ENCODE measurements at regions not wholly inside any gene's neighbourhood (a gene's known extent, or its start where the extent isn't known, plus 50 kb on each side); places are given as distances from the start of the nearest gene placed in this dataset.
"Not testable (repeated sequence)": the region's sequence is repeated elsewhere in the genome, so short reads cannot be mapped to it uniquely, and the experiment has no call there.

DNA sequence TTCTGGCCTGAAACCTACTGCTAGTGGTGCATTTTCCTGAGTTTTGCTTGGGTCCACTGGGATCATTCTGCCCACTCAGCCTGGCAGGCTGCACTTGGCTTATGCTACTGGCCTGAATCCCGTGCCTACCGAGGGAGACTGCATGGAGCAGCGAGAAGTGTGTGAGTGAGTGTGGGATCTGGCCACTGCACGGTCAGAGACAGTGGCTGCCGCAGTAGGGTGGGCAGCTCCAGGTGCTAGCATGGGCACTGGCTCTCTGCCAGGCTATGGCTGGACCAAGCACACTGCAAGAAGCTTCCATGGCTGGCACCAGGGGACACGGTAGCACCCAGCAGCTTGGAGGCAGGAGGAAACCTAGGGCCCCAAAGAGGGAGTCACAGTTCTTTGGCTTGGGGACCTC is 1058.7 kb upstream of the ACO1 start:
- Histone ChIP-seq H3K9me3 (ENCODE audit: control insufficient read depth, low read depth, low read length) (no peaks in the 10 kb centered on the region), H3K23ac (ENCODE audit: insufficient read length, low read depth, low read length) (no peak overlapping the region), H2BK20ac (ENCODE audit: low read depth, low read length, poor library complexity, severe bottlenecking) (no peak overlapping the region), H3K4me1 (ENCODE audit: insufficient read depth, low read length) (no peaks in the 10 kb centered on the region), H3K23me2 (ENCODE audit: insufficient read length, low read depth, low read length, poor library complexity, severe bottlenecking) (no peaks in the 10 kb centered on the region), H2BK15ac (ENCODE audit: low read depth, low read length) (no peak overlapping the region), H2BK12ac (ENCODE audit: insufficient read length, low read depth, low read length) (no peak overlapping the region), H3K56ac (ENCODE audit: insufficient read length, low read depth, low read length) (no peak overlapping the region), H2AK5ac (ENCODE audit: insufficient read length, low read length) (no peak overlapping the region), H3K14ac (ENCODE audit: insufficient read depth, low read length) (no peak overlapping the region), H3K4ac (ENCODE audit: low read depth, low read length) (no peak overlapping the region), H4K91ac (ENCODE audit: insufficient read length, low read depth, low read length) (no peak overlapping the region), H2BK120ac (ENCODE audit: low read depth, low read length, poor library complexity, severe bottlenecking) (no peak overlapping the region), H3K18ac (ENCODE audit: insufficient read length, low read depth, low read length) (no peak overlapping the region), H3K79me1 (ENCODE audit: insufficient read depth, low read depth, low read length, poor library complexity, severe bottlenecking) (no peaks in the 10 kb centered on the region), H3K4me2 (ENCODE audit: insufficient read depth, insufficient read length, low read length) (no peak overlapping the region), H2BK5ac (ENCODE audit: insufficient read length, low read length) (no peak overlapping the region), H4K20me1 (ENCODE audit: control insufficient read depth, insufficient read depth, insufficient read length) (no peaks in the 10 kb centered on the region), H3K79me2 (ENCODE audit: insufficient read depth, low read length) (no peaks in the 10 kb centered on the region), H4K8ac (replicated peaks; ENCODE audit: insufficient read length, low read depth, low read length) (no peak overlapping the region), H3K27ac (ENCODE audit: insufficient read length, low read depth, low read length) (no peak overlapping the region), H2AFZ (ENCODE audit: low read length) (no peak overlapping the region), H4K5ac (ENCODE audit: insufficient read length, low read depth, low read length) (no peak overlapping the region), H3K27me3 (ENCODE audit: insufficient read depth, low read length) (no peaks in the 10 kb centered on the region), H3K9ac (ENCODE audit: extremely low read depth, insufficient read length, low read length) (no peak overlapping the region), H3T11ph (ENCODE audit: low read length) (no peak overlapping the region)
- Mint-ChIP-seq H3K4me1 (peaks cover 0 to 16% of the 10 kb centered on the region in 2 experiments; a peak in 2 of 4 replicates), H3K4me3 (no peak overlapping the region), H3K27ac (peak overlapping the region in 1 of 3 experiments; percentile 85; a peak in 1 of 7 replicates), H3K27me3 (ENCODE audit: low read depth) (no peaks in the 10 kb centered on the region; the same call in none of the 2 replicates), H3K9me3 (peaks cover 0 to 9% of the 10 kb centered on the region in 2 experiments; a peak in 2 of 5 replicates), H3K36me3 (ENCODE audit: insufficient read depth in 1 of 3, low read depth in 3 of 3) (no peaks in the 10 kb centered on the region; a peak in 1 of 7 replicates)
- WGBS (ENCODE audit: extremely low coverage, insufficient read length, low lambda C conversion rate): no CpG with 5 or more reads among the region's 6 CpGs
- TF ChIP-seq, protein P1, sequence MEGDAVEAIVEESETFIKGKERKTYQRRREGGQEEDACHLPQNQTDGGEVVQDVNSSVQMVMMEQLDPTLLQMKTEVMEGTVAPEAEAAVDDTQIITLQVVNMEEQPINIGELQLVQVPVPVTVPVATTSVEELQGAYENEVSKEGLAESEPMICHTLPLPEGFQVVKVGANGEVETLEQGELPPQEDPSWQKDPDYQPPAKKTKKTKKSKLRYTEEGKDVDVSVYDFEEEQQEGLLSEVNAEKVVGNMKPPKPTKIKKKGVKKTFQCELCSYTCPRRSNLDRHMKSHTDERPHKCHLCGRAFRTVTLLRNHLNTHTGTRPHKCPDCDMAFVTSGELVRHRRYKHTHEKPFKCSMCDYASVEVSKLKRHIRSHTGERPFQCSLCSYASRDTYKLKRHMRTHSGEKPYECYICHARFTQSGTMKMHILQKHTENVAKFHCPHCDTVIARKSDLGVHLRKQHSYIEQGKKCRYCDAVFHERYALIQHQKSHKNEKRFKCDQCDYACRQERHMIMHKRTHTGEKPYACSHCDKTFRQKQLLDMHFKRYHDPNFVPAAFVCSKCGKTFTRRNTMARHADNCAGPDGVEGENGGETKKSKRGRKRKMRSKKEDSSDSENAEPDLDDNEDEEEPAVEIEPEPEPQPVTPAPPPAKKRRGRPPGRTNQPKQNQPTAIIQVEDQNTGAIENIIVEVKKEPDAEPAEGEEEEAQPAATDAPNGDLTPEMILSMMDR (conservative IDR thresholded peaks at IDR 0.05): no peak
- peak; percentile 28 for DNase-seq

DNA sequence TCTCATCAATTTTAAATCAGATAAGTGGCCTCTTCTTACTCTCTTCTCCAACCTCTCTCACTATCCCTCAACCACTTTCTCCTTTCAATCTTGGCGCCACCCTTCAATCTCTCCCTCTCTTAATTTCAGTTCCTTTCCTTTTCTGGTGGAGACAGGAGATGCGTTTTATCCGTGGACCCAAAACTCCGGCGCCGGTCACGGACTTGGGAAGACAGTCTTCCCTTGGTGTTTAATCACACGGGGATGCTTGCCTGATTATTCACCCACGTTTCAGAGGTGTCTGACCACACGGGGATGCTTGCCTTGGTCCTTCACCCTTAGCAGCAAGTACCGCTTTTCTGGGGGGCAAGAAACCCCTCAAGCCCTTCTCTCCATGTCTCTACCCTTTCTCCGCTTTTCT is 1057.6 kb upstream of the ACO1 start:
- not testable (repeated sequence) for H3K36me3 Mint-ChIP-seq (ENCODE audit: insufficient read depth in 1 of 3, low read depth in 3 of 3); H2BK5ac ChIP-seq (ENCODE audit: insufficient read length, low read length); H3K27me3 Mint-ChIP-seq (ENCODE audit: low read depth); H3K27ac ChIP-seq (ENCODE audit: insufficient read length, low read depth, low read length); H3K14ac ChIP-seq (ENCODE audit: insufficient read depth, low read length); H4K91ac ChIP-seq (ENCODE audit: insufficient read length, low read depth, low read length); H3K9ac ChIP-seq (ENCODE audit: extremely low read depth, insufficient read length, low read length); H4K20me1 ChIP-seq (ENCODE audit: control insufficient read depth, insufficient read depth, insufficient read length); H3K23ac ChIP-seq (ENCODE audit: insufficient read length, low read depth, low read length); H2BK12ac ChIP-seq (ENCODE audit: insufficient read length, low read depth, low read length); H2BK15ac ChIP-seq (ENCODE audit: low read depth, low read length); H3K18ac ChIP-seq (ENCODE audit: insufficient read length, low read depth, low read length); H3K9me3 ChIP-seq (ENCODE audit: control insufficient read depth, low read depth, low read length); H3K27ac Mint-ChIP-seq; H3K79me1 ChIP-seq (ENCODE audit: insufficient read depth, low read depth, low read length, poor library complexity, severe bottlenecking); H2AFZ ChIP-seq (ENCODE audit: low read length); DNase-seq; H3K4me1 ChIP-seq (ENCODE audit: insufficient read depth, low read length); H2AK5ac ChIP-seq (ENCODE audit: insufficient read length, low read length); H3K9me3 Mint-ChIP-seq; H4K5ac ChIP-seq (ENCODE audit: insufficient read length, low read depth, low read length); H2BK20ac ChIP-seq (ENCODE audit: low read depth, low read length, poor library complexity, severe bottlenecking); H3K27me3 ChIP-seq (ENCODE audit: insufficient read depth, low read length); H3K56ac ChIP-seq (ENCODE audit: insufficient read length, low read depth, low read length); H3K4me2 ChIP-seq (ENCODE audit: insufficient read depth, insufficient read length, low read length); H3K4ac ChIP-seq (ENCODE audit: low read depth, low read length); H2BK120ac ChIP-seq (ENCODE audit: low read depth, low read length, poor library complexity, severe bottlenecking); H4K8ac ChIP-seq (replicated peaks; ENCODE audit: insufficient read length, low read depth, low read length); H3T11ph ChIP-seq (ENCODE audit: low read length); H3K23me2 ChIP-seq (ENCODE audit: insufficient read length, low read depth, low read length, poor library complexity, severe bottlenecking); H3K79me2 ChIP-seq (ENCODE audit: insufficient read depth, low read length); H3K4me3 Mint-ChIP-seq
- no CpG with 5 or more reads among the region's 12 CpGs for WGBS (ENCODE audit: extremely low coverage, insufficient read length, low lambda C conversion rate)
- H3K4me1 Mint-ChIP-seq: peaks cover 0 to 16% of the 10 kb centered on the region in 2 experiments; a peak in 2 of 4 replicates

Measured in H9 (cell line).